H9 (cell line): ENCODE measurements at regions not wholly inside any gene's neighbourhood (a gene's known extent, or its start where the extent isn't known, plus 50 kb on each side); places are given as distances from the start of the nearest gene placed in this dataset.

ENCODE experiments used
- DNase-seq: peaks from one replicate; pipeline ENCODE4 v3.0.0-alpha.2; 2017
- H2AFZ ChIP-seq: one replicate; pipeline ENCODE4 v1.6.1; 2013; ENCODE audit warnings: mild to moderate bottlenecking, low read length, control low read depth, moderate library complexity
- H2AK5ac ChIP-seq: 2 replicates; pipeline ENCODE4 v1.6.1; 2013; ENCODE audit warnings: low read length, control low read depth, mixed read lengths; ENCODE audit not compliant: insufficient read length
- H2BK120ac ChIP-seq: one replicate; pipeline ENCODE4 v1.6.1; 2013; ENCODE audit warnings: low read depth, mild to moderate bottlenecking, low read length, control low read depth, inconsistent platforms; ENCODE audit not compliant: poor library complexity, severe bottlenecking
- H2BK12ac ChIP-seq: 2 replicates; pipeline ENCODE4 v1.6.1; 2013; ENCODE audit warnings: low read length, control low read depth, mixed read lengths, low read depth; ENCODE audit not compliant: insufficient read length
- H2BK15ac ChIP-seq: 2 replicates; pipeline ENCODE4 v1.6.1; 2013; ENCODE audit warnings: low read depth, low read length, control low read depth
- H2BK20ac ChIP-seq: one replicate; pipeline ENCODE4 v1.6.1; 2013; ENCODE audit warnings: low read depth, mild to moderate bottlenecking, low read length, control low read depth, inconsistent platforms; ENCODE audit not compliant: poor library complexity, severe bottlenecking
- H2BK5ac ChIP-seq: 2 replicates; pipeline ENCODE4 v1.6.1; 2013; ENCODE audit warnings: low read length, control low read depth, mixed read lengths; ENCODE audit not compliant: insufficient read length
- H3K14ac ChIP-seq: 2 replicates; pipeline ENCODE4 v1.6.1; 2013; ENCODE audit warnings: low read length, control low read depth; ENCODE audit not compliant: insufficient read depth
- H3K18ac ChIP-seq: 2 replicates; pipeline ENCODE4 v1.6.1; 2013; ENCODE audit warnings: low read depth, mild to moderate bottlenecking, mixed read lengths, low read length, control low read depth; ENCODE audit not compliant: insufficient read length
- H3K23ac ChIP-seq: 2 replicates; pipeline ENCODE4 v1.6.1; 2013; ENCODE audit warnings: low read length, control low read depth, mixed read lengths, low read depth; ENCODE audit not compliant: insufficient read length
- H3K23me2 ChIP-seq: 2 replicates; pipeline ENCODE4 v1.6.1; 2013; ENCODE audit warnings: low read depth, mild to moderate bottlenecking, mixed read lengths, low read length, control low read depth; ENCODE audit not compliant: insufficient read length, poor library complexity, severe bottlenecking
- H3K27ac ChIP-seq: 2 replicates; pipeline ENCODE4 v1.5.1; 2013; ENCODE audit warnings: low read length, control low read depth, mixed read lengths, low read depth; ENCODE audit not compliant: insufficient read length
- H3K27me3 ChIP-seq: 2 replicates; pipeline ENCODE4 v1.6.1; 2013; ENCODE audit warnings: low read length, control low read depth, inconsistent platforms; ENCODE audit not compliant: insufficient read depth
- H3K4ac ChIP-seq: 2 replicates; pipeline ENCODE4 v1.6.1; 2013; ENCODE audit warnings: low read depth, mild to moderate bottlenecking, control low read depth, inconsistent platforms, low read length, moderate library complexity
- H3K4me1 ChIP-seq: 2 replicates; pipeline ENCODE4 v1.6.1; 2013; ENCODE audit warnings: low read length, control low read depth, inconsistent platforms; ENCODE audit not compliant: insufficient read depth
- H3K4me2 ChIP-seq: 2 replicates; pipeline ENCODE4 v1.6.1; 2013; ENCODE audit warnings: low read length, control low read depth, mixed read lengths; ENCODE audit not compliant: insufficient read length, insufficient read depth
- H3K56ac ChIP-seq: 2 replicates; pipeline ENCODE4 v1.6.1; 2013; ENCODE audit warnings: low read depth, mild to moderate bottlenecking, mixed read lengths, low read length, control low read depth; ENCODE audit not compliant: insufficient read length
- H3K79me1 ChIP-seq: 2 replicates; pipeline ENCODE4 v1.6.1; 2013; ENCODE audit warnings: low read depth, mild to moderate bottlenecking, moderate library complexity, low read length, control low read depth, inconsistent platforms; ENCODE audit not compliant: insufficient read depth, poor library complexity, severe bottlenecking
- H3K79me2 ChIP-seq: 2 replicates; pipeline ENCODE4 v1.6.1; 2013; ENCODE audit warnings: low read length, control low read depth, inconsistent platforms; ENCODE audit not compliant: insufficient read depth
- H3K9ac ChIP-seq: 2 replicates; pipeline ENCODE4 v1.6.1; 2013; ENCODE audit warnings: low read length, control low read depth, mixed read lengths; ENCODE audit not compliant: insufficient read length; ENCODE audit errors: extremely low read depth
- H3K9me3 ChIP-seq: one replicate; pipeline ENCODE4 v1.6.1; 2013; ENCODE audit warnings: low read depth, low read length, inconsistent platforms; ENCODE audit not compliant: control insufficient read depth
- H3T11ph ChIP-seq: one replicate; pipeline ENCODE4 v1.6.1; 2013; ENCODE audit warnings: mild to moderate bottlenecking, low read length, control low read depth, inconsistent platforms
- H4K20me1 ChIP-seq: one replicate; pipeline ENCODE4 v1.6.1; 2013; ENCODE audit not compliant: control insufficient read depth, insufficient read length, insufficient read depth
- H4K5ac ChIP-seq: 2 replicates; pipeline ENCODE4 v1.6.1; 2013; ENCODE audit warnings: low read depth, mild to moderate bottlenecking, mixed read lengths, low read length, control low read depth; ENCODE audit not compliant: insufficient read length
- H4K8ac ChIP-seq: replicated peaks from 2 replicates; pipeline ENCODE4 v1.6.1; 2013; ENCODE audit warnings: low read length, control low read depth, mixed read lengths, low read depth; ENCODE audit not compliant: insufficient read length
- H4K91ac ChIP-seq: 2 replicates; pipeline ENCODE4 v1.6.1; 2013; ENCODE audit warnings: low read depth, mild to moderate bottlenecking, moderate library complexity, mixed read lengths, low read length, control low read depth; ENCODE audit not compliant: insufficient read length
- H3K27ac Mint-ChIP-seq, 3 experiments: 2 replicates in 2 of 3; 3 replicates in 1 of 3; pipeline ENCODE4 v1.8.0; 2020 to 2021; ENCODE audit warnings: mixed read lengths in 3 of 3, mild to moderate bottlenecking in 1 of 3, moderate library complexity in 1 of 3
- H3K27me3 Mint-ChIP-seq: 2 replicates; pipeline ENCODE4 v1.8.0; 2021; ENCODE audit warnings: low read depth, mild to moderate bottlenecking, moderate library complexity, mixed read lengths
- H3K36me3 Mint-ChIP-seq, 3 experiments: 2 replicates in 2 of 3; 3 replicates in 1 of 3; pipeline ENCODE4 v1.8.0; 2020 to 2021; ENCODE audit warnings: low read depth in 3 of 3, mixed read lengths in 3 of 3; ENCODE audit not compliant: insufficient read depth in 1 of 3
- H3K4me1 Mint-ChIP-seq, 2 experiments: 2 replicates each; pipeline ENCODE4 v1.8.0; 2020; ENCODE audit warnings: mixed read lengths in 2 of 2
- H3K4me3 Mint-ChIP-seq, 2 experiments: 2 replicates in 1 of 2; 3 replicates in 1 of 2; pipeline ENCODE4 v1.8.0; 2020 to 2021; ENCODE audit warnings: mild to moderate bottlenecking in 2 of 2, mixed read lengths in 2 of 2, moderate library complexity in 1 of 2
- H3K9me3 Mint-ChIP-seq, 2 experiments: 2 replicates in 1 of 2; 3 replicates in 1 of 2; pipeline ENCODE4 v1.8.0; 2020; ENCODE audit warnings: mild to moderate bottlenecking in 2 of 2, mixed read lengths in 2 of 2, moderate library complexity in 1 of 2
- CTCF ChIP-seq: fragments of 200-600 bp; sonication (generic); conservative IDR thresholded peaks from 3 replicates; pipeline ENCODE4 v1.8.0; 2021; ENCODE audit warnings: antibody characterized with exemption, mild to moderate bottlenecking
- WGBS: extraction: QIAGEN DNeasy Blood & Tissue Kit; methylation state at CpG from one replicate; pipeline ENCODE4 v1.1.7; 2013; ENCODE audit warnings: missing lambda C conversion rate, low lambda C conversion rate, mixed read lengths; ENCODE audit not compliant: insufficient read length; ENCODE audit errors: extremely low coverage; 5-methylcytosine and 5-hydroxymethylcytosine counted together

GRCh38 chr5:110899566-110900412 lies 161.0 kb downstream of the SLC25A46 start:
- no peaks in the 10 kb centered on the region for H3K23me2 ChIP-seq
- no peaks in the 10 kb centered on the region; the same call in 1 of the 2 replicates for H3K4me1 ChIP-seq
- no peak overlapping the region for H2BK15ac ChIP-seq
- Mint-ChIP-seq H3K27ac (peak overlapping the region; percentile 40 to 94 (median 91); a peak in 5 of 7 replicates), H3K4me1 (peaks cover 21 to 43% of the 10 kb centered on the region in 2 experiments), H3K9me3 (no peaks in the 10 kb centered on the region), H3K27me3 (no peaks in the 10 kb centered on the region), H3K4me3 (no peak overlapping the region), H3K36me3 (no peaks in the 10 kb centered on the region)
- H3K23ac ChIP-seq, result no peak overlapping the region
- DNase-seq, result no peak
- no peak overlapping the region for H4K91ac ChIP-seq
- no peaks in the 10 kb centered on the region for H4K20me1 ChIP-seq
- H3K27me3 ChIP-seq, result no peaks in the 10 kb centered on the region
- no peak overlapping the region for H3K18ac ChIP-seq
- no peak overlapping the region for H4K5ac ChIP-seq
- no peak overlapping the region for H3K14ac ChIP-seq
- no peak for TF ChIP-seq CTCF
- peak overlapping the region; percentile 71 for H3K27ac ChIP-seq
- H3K56ac ChIP-seq, result no peak overlapping the region
- WGBS, result no CpG with 5 or more reads among the region's 4 CpGs
- H3K9ac ChIP-seq, result no peak overlapping the region
- no peaks in the 10 kb centered on the region for H3K79me2 ChIP-seq
- no peak overlapping the region for H2BK120ac ChIP-seq
- H3K9me3 ChIP-seq, result no peaks in the 10 kb centered on the region
- no peak overlapping the region for H2AFZ ChIP-seq
- no peak overlapping the region for H2BK12ac ChIP-seq
- H3K4ac ChIP-seq, result no peak overlapping the region
- H2BK5ac ChIP-seq, result no peak overlapping the region
- no peak overlapping the region for H3T11ph ChIP-seq
- no peak overlapping the region for H3K4me2 ChIP-seq
- no peak overlapping the region for H2BK20ac ChIP-seq
- no peaks in the 10 kb centered on the region for H3K79me1 ChIP-seq
- H4K8ac ChIP-seq, result no peak overlapping the region
- H2AK5ac ChIP-seq, result no peak overlapping the region
